ENCODE measurements at regions not wholly inside any gene's neighbourhood (a gene's known extent, or its start where the extent isn't known, plus 50 kb on each side); places are given as distances from the start of the nearest gene placed in this dataset.

DNA sequence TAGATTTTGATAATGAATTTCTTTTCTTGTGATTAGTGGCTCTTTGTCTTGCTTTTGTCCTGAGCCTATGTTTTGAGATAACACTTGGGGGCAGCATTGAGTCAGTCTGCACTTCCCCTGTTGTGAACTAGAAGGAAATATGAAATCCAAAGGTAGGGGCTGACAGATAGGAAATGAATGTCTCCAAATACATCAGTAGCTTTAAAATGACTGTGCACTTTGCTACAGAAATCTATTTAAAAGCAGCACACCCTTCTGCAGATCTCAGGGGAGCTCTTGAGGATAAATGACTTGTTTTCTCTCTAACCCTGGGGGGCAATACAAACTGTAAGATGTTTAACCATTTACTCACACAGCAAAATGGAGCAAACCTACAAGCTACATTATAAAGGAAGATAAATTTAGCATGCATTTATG, 176.0 kb upstream of the MYO3A start:
- Histone ChIP-seq H3K27ac (ENCODE audit: low read depth, low read length) (no peak overlapping the region), H3K9ac (ENCODE audit: low read depth, low read length) (no peak overlapping the region), H3K4me1 (ENCODE audit: insufficient read depth, low read length) (peaks cover 5% of the 10 kb centered on the region; the same call in 1 of the 2 replicates), H3K9me3 (ENCODE audit: insufficient read depth, low read depth, low read length) (0 out of 2 replicates have a peak, but pooled peaks cover 2% of the 10 kb centered on the region), H3K27me3 (ENCODE audit: insufficient read depth, low read length) (no peaks in the 10 kb centered on the region), H3K4me3 (ENCODE audit: low read length) (no peak overlapping the region), H3K36me3 (ENCODE audit: insufficient read depth, low read length) (no peaks in the 10 kb centered on the region)

DNA sequence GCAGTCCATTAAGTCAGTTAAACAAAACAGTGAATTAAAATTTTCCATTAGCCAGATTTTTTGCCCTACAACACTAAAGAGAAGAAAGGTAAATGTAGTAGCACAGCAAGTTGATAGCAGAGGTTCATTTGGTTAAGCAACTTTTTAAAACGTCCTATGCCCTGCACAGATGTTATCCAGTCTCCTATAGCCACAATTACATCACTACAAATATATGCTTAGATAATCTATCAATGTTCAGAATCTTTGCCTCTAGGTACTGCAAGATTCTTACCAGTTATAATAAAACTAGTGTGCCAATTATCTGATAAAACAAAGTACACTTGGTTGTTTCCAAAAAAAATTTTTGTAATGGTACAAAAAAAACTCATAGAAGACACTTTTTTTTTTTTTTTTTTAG, 175.5 kb upstream of the MYO3A start:
- H3K9me3 ChIP-seq (ENCODE audit: insufficient read depth, low read depth, low read length): peaks cover 6% of the 10 kb centered on the region; the same call in 1 of the 2 replicates
- H3K27me3 ChIP-seq (ENCODE audit: insufficient read depth, low read length): no peaks in the 10 kb centered on the region
- H3K27ac ChIP-seq (ENCODE audit: low read depth, low read length): no peak overlapping the region
- H3K36me3 ChIP-seq (ENCODE audit: insufficient read depth, low read length): no peaks in the 10 kb centered on the region
- peaks cover 5% of the 10 kb centered on the region; the same call in 1 of the 2 replicates for H3K4me1 ChIP-seq (ENCODE audit: insufficient read depth, low read length)
- no peak overlapping the region for H3K4me3 ChIP-seq (ENCODE audit: low read length)
- WGBS: 50% methylated on average over 1 of the region's 1 CpG
- H3K9ac ChIP-seq (ENCODE audit: low read depth, low read length): no peak overlapping the region

DNA sequence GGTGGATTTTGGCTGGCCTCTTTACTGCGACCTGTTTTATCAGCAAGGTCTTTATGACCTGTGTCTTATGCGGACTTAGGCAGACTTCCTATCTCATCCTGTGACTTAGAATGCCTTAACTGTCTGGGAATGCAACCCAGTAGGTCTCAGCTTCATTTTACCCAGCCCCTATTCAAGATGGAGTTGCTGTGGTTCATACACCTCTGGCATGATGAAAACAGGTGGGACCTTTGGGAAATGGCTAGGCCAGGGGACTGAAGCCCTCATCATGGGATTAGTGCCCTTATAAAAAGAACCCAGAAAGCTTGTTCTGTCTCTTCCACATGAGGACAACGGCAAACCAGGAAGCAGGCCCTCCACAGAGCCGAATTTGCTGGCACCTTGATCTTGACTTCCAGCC, 172.1 kb upstream of the MYO3A start:
- Histone ChIP-seq H3K4me3 (ENCODE audit: low read length) (no peak overlapping the region), H3K4me1 (ENCODE audit: insufficient read depth, low read length) (peaks cover 31% of the 10 kb centered on the region), H3K27me3 (ENCODE audit: insufficient read depth, low read length) (no peaks in the 10 kb centered on the region), H3K27ac (ENCODE audit: low read depth, low read length) (no peak overlapping the region), H3K36me3 (ENCODE audit: insufficient read depth, low read length) (no peaks in the 10 kb centered on the region), H3K9ac (ENCODE audit: low read depth, low read length) (no peak overlapping the region), H3K9me3 (ENCODE audit: insufficient read depth, low read depth, low read length) (peaks cover 6% of the 10 kb centered on the region; the same call in 1 of the 2 replicates)
- 89% methylated on average over 4 of the region's 4 CpGs for WGBS

DNA sequence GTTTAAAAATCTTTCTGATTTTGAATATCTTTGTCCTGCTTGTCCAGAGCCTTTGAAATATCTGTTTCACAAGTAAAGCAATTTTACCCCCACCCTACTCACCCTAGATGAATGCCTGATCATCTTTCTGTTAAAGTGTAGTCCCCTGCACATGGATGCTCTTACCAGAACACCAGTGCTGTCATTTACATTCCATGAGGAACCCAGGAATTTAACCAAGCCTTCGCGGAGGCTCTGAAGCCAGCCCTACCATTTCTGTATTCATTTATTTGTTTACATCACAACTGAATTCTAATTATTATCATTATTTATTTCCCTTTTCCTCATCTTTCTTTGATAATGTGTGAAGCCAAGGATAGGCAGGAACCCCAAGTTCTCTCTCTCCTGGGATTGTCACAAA, 167.8 kb upstream of the MYO3A start:
- 2% methylated on average over 2 of the region's 2 CpGs for WGBS

DNA sequence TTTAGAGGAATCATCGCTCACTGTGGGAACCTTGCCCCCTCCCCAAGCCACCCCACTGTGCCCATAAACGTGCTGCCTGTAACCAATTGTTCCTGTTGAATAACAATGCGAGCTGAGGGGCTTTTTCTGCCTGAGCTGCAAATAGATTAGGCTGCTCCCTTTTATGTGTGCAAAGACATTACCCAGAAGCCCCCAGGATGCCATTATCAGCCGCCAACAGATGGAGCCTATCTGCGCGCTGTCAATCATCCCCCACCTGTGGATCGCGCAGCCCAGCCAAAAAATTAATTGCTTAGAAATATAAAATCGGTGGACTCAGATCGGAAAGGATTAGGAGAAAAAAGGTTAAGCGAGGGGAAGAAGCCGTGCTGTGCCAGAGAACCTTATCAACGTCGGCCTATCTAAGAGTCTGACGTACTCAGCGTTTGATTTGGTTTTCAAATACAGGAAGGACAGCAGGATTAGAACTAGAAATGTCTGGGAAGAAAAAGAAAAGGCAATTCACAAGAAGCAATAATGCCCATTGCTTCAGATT, 167.3 kb upstream of the MYO3A start:
- Histone ChIP-seq H3K27ac (ENCODE audit: low read depth, low read length) (peak overlapping the region; percentile 91), H3K9me3 (ENCODE audit: insufficient read depth, low read depth, low read length) (peaks cover 6% of the 10 kb centered on the region; the same call in 1 of the 2 replicates), H3K4me1 (ENCODE audit: insufficient read depth, low read length) (peaks cover 39% of the 10 kb centered on the region), H3K27me3 (ENCODE audit: insufficient read depth, low read length) (no peaks in the 10 kb centered on the region), H3K36me3 (ENCODE audit: insufficient read depth, low read length) (no peaks in the 10 kb centered on the region), H3K4me3 (ENCODE audit: low read length) (peak overlapping the region; percentile 52), H3K9ac (ENCODE audit: low read depth, low read length) (peak overlapping the region; percentile 49; the same call in 1 of the 2 replicates)
- under 1% methylated on average over 16 of the region's 16 CpGs for WGBS

More for the DNA sequence above, 167.8 kb upstream of the MYO3A start:
- peak overlapping the region; percentile 52 for H3K4me3 ChIP-seq (ENCODE audit: low read length)
- H3K36me3 ChIP-seq (ENCODE audit: insufficient read depth, low read length): no peaks in the 10 kb centered on the region
- peak overlapping the region; percentile 80; the same call in 1 of the 2 replicates for H3K27ac ChIP-seq (ENCODE audit: low read depth, low read length)
- H3K27me3 ChIP-seq (ENCODE audit: insufficient read depth, low read length): no peaks in the 10 kb centered on the region
- peaks cover 6% of the 10 kb centered on the region; the same call in 1 of the 2 replicates for H3K9me3 ChIP-seq (ENCODE audit: insufficient read depth, low read depth, low read length)
- H3K9ac ChIP-seq (ENCODE audit: low read depth, low read length): no peak overlapping the region
- peaks cover 39% of the 10 kb centered on the region for H3K4me1 ChIP-seq (ENCODE audit: insufficient read depth, low read length)

DNA sequence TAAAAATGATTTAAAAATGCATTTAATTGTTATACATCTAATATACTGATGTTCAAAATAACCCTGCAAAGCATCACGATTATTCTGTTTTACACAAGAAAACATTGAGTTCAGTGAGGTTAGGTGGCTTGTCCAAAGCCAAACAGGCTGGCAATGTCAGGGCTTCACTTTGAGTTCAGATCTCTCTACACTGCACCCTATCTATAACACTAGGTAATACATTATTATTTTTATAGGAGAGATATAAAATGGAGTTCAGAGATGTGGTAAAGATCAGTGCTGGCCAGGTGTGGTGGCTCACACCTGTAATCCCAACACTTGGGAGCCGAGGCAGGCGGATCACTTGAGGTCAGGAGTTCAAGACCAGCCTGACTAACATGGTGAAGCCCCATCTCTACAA, 165.9 kb upstream of the MYO3A start:
- peaks cover 2% of the 10 kb centered on the region; the same call in 1 of the 2 replicates for H3K9me3 ChIP-seq (ENCODE audit: insufficient read depth, low read depth, low read length)
- H3K4me3 ChIP-seq (ENCODE audit: low read length): no peak overlapping the region
- no peak overlapping the region for H3K27ac ChIP-seq (ENCODE audit: low read depth, low read length)
- no peak overlapping the region for H3K9ac ChIP-seq (ENCODE audit: low read depth, low read length)
- H3K4me1 ChIP-seq (ENCODE audit: insufficient read depth, low read length): peaks cover 39% of the 10 kb centered on the region
- H3K36me3 ChIP-seq (ENCODE audit: insufficient read depth, low read length): no peaks in the 10 kb centered on the region
- 91% methylated on average over 3 of the region's 3 CpGs for WGBS
- no peaks in the 10 kb centered on the region for H3K27me3 ChIP-seq (ENCODE audit: insufficient read depth, low read length)

DNA sequence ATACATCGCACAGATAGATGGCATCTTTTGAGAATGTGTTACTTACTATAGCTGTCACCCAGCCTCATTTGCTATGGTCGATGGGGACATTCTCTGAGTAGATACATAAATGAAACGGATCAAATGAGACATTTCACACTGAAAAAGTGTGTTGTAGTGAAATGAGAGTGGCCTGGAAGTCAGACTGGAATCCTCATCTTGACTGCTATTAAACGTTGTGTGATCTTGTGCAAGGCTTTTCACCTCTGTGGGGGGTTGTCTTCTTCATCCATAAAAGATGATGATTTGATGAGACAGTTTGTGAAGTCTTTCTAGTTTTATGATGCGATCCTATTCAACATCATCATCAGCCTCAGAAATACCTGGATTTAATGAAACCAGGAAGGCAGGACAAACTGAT, 155.4 kb upstream of the MYO3A start:
- no peak overlapping the region for H3K9ac ChIP-seq (ENCODE audit: low read depth, low read length)
- WGBS: 97% methylated on average over 4 of the region's 5 CpGs
- H3K27me3 ChIP-seq (ENCODE audit: insufficient read depth, low read length): no peaks in the 10 kb centered on the region
- H3K27ac ChIP-seq (ENCODE audit: low read depth, low read length): no peak overlapping the region
- no peak overlapping the region for H3K4me3 ChIP-seq (ENCODE audit: low read length)
- peaks cover 30% of the 10 kb centered on the region for H3K4me1 ChIP-seq (ENCODE audit: insufficient read depth, low read length)
- no peaks in the 10 kb centered on the region for H3K36me3 ChIP-seq (ENCODE audit: insufficient read depth, low read length)
- H3K9me3 ChIP-seq (ENCODE audit: insufficient read depth, low read depth, low read length): no peaks in the 10 kb centered on the region

DNA sequence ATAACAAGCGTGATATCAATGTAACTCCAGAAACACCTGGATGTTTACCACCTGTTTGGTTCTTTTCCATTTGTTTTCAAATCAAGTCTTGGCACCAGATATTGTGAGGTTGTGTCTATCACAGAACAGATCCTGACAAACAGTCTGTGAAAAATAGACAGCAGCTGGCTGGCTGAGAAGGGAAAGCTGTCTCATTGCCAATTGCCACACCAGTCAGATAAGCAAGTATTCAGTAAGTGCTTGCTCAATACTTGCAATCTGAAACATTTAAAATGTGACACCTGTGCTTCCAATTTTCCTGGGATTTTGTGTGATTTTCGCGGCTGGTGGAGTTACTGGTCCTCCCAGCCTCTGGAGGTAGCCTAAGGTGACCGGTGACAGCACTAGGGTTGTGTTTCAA, 147.9 kb upstream of the MYO3A start:
- no peak overlapping the region for H3K4me3 ChIP-seq (ENCODE audit: low read length)
- no peak overlapping the region for H3K9ac ChIP-seq (ENCODE audit: low read depth, low read length)
- peaks cover 12% of the 10 kb centered on the region for H3K4me1 ChIP-seq (ENCODE audit: insufficient read depth, low read length)
- H3K36me3 ChIP-seq (ENCODE audit: insufficient read depth, low read length): no peaks in the 10 kb centered on the region
- no peak overlapping the region for H3K27ac ChIP-seq (ENCODE audit: low read depth, low read length)
- 95% methylated on average over 4 of the region's 4 CpGs for WGBS
- H3K27me3 ChIP-seq (ENCODE audit: insufficient read depth, low read length): no peaks in the 10 kb centered on the region
- H3K9me3 ChIP-seq (ENCODE audit: insufficient read depth, low read depth, low read length): no peaks in the 10 kb centered on the region

DNA sequence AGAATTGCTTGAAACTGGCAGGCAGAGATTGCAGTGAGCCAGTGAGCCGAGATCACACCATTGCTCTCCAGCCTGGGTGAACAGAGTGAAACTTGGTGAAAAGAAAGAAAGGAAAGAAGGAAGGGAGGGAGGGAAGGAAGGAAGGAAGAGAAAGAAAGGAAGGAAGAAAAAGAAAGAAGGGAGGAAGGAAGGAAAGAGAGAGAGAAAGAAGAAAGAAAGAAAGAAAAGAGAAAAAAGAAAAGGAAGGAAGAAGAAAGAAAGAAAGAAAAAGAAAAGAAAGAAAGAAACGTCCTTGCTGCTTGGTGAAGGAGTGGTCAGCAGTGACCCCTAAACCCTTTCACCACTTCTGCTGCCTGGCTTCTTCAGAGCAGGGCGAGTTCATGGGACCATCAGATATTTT, 147.1 kb upstream of the MYO3A start:
- Histone ChIP-seq H3K36me3 (ENCODE audit: insufficient read depth, low read length) (no peaks in the 10 kb centered on the region), H3K9me3 (ENCODE audit: insufficient read depth, low read depth, low read length) (no peaks in the 10 kb centered on the region), H3K4me3 (ENCODE audit: low read length) (no peak overlapping the region), H3K9ac (ENCODE audit: low read depth, low read length) (no peak overlapping the region), H3K4me1 (ENCODE audit: insufficient read depth, low read length) (peaks cover 12% of the 10 kb centered on the region), H3K27me3 (ENCODE audit: insufficient read depth, low read length) (no peaks in the 10 kb centered on the region), H3K27ac (ENCODE audit: low read depth, low read length) (no peak overlapping the region)
- WGBS: 88% methylated on average over 3 of the region's 3 CpGs

DNA sequence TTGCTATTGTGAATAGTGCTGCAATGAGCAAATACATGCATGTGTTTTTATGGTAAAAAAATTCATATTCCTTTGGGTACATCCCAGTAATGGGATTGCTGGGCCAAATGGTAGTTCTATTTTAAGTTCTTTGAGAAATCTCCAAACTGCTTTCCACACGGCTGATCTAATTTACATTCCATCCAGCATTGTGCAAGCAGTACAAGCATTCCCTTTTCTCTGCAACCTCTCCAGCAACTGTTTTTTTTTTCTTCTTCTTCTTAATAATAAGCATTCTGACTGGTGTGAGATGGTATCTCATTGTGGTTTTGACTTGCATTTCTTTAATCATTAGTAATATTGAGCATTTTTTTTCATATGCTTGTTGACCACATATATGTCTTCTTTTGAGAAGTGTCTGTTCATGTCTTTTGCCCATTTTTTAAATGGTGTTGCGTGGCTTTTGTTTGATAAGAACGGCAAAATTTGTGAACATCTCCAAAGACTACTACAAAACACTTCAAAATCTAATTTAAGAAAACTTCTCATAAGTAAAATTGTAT, 136.1 kb upstream of the MYO3A start:
- Histone ChIP-seq H3K4me1 (ENCODE audit: insufficient read depth, low read length) (peaks cover 9% of the 10 kb centered on the region; the same call in 1 of the 2 replicates), H3K27ac (ENCODE audit: low read depth, low read length) (no peak overlapping the region), H3K9ac (ENCODE audit: low read depth, low read length) (no peak overlapping the region), H3K9me3 (ENCODE audit: insufficient read depth, low read depth, low read length) (no peaks in the 10 kb centered on the region), H3K27me3 (ENCODE audit: insufficient read depth, low read length) (no peaks in the 10 kb centered on the region), H3K36me3 (ENCODE audit: insufficient read depth, low read length) (no peaks in the 10 kb centered on the region), H3K4me3 (ENCODE audit: low read length) (no peak overlapping the region)
- WGBS: 98% methylated on average over 3 of the region's 3 CpGs

DNA sequence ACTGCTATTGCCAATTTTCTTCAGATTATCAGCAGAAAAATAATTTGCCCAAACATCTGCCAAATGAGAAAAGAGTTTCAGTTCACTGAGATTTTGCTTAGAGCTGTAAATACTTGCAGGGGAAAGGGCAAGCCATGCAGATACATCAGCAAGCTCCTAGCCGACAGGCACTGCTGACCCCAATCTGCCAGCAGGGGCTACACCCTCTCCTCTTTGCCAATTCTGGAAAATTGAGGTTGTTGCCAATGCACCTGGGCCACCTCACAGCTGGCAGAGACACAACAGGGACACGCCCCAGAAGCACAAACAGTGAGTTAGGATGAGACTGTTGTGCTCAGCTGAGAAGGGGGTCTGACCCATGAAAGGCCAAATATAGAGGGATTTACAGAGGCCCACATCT, 129.5 kb upstream of the MYO3A start:
- Histone ChIP-seq H3K27ac (ENCODE audit: low read depth, low read length) (no peak overlapping the region), H3K4me1 (ENCODE audit: insufficient read depth, low read length) (no peaks in the 10 kb centered on the region), H3K9ac (ENCODE audit: low read depth, low read length) (no peak overlapping the region), H3K36me3 (ENCODE audit: insufficient read depth, low read length) (no peaks in the 10 kb centered on the region), H3K27me3 (ENCODE audit: insufficient read depth, low read length) (no peaks in the 10 kb centered on the region), H3K9me3 (ENCODE audit: insufficient read depth, low read depth, low read length) (no peaks in the 10 kb centered on the region), H3K4me3 (ENCODE audit: low read length) (no peak overlapping the region)
- 86% methylated on average over 2 of the region's 2 CpGs for WGBS

DNA sequence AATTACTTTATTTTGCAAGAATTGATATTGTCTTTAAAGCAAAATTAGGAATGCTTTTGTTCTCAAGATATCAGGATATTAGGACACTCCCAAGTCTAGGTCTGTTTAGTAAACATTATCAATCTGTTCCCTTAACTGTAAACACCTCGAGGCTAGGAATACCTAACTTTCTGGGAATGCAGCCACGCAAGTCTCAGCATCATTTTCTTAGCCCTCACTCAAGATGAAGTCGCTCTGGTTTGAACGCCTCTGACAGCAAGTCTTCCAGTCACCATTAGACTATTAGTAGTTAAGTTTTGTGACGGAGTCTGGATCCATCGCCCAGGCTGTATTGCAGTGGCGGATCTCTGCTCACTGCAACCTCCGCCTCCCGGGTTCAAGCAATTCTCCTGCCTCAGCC, 128.0 kb upstream of the MYO3A start:
- Histone ChIP-seq H3K9me3 (ENCODE audit: insufficient read depth, low read depth, low read length) (no peaks in the 10 kb centered on the region), H3K4me1 (ENCODE audit: insufficient read depth, low read length) (no peaks in the 10 kb centered on the region), H3K9ac (ENCODE audit: low read depth, low read length) (no peak overlapping the region), H3K36me3 (ENCODE audit: insufficient read depth, low read length) (no peaks in the 10 kb centered on the region), H3K4me3 (ENCODE audit: low read length) (no peak overlapping the region), H3K27ac (ENCODE audit: low read depth, low read length) (no peak overlapping the region), H3K27me3 (ENCODE audit: insufficient read depth, low read length) (no peaks in the 10 kb centered on the region)
- 92% methylated on average over 9 of the region's 9 CpGs for WGBS
